Aorta (tissue), 5 donors: ENCODE measurements at regions not wholly inside any gene's neighbourhood (a gene's known extent, or its start where the extent isn't known, plus 50 kb on each side); places are given as distances from the start of the nearest gene placed in this dataset.
A peak's percentile ranks its signal among the peaks of the same experiment; 100 is the strongest.

Source experiments
- ATAC-seq: fragments of 200-7000 bp; cut with Tn5 transposase; one replicate; pipeline ENCODE4 v1.9.1; 2022; ENCODE audit warnings: moderate library complexity; ENCODE audit not compliant: low FRiP score
- DNase-seq, 2 donors: peaks; one replicate each; pipeline ENCODE4 v3.0.0-alpha.2; 2020
- H3K27ac ChIP-seq, 2 donors: one replicate each; pipeline ENCODE4 v1.5.1; 2013; ENCODE audit warnings: low read length in 2 of 2, mild to moderate bottlenecking in 2 of 2, moderate library complexity in 2 of 2, control low read depth in 1 of 2, inconsistent platforms in 1 of 2, low read depth in 1 of 2
- H3K27me3 ChIP-seq, 2 donors: one replicate each; pipeline ENCODE4 v1.6.1; 2013; ENCODE audit warnings: control low read depth in 1 of 2, low read length in 1 of 2, mild to moderate bottlenecking in 1 of 2, moderate library complexity in 1 of 2; ENCODE audit not compliant: insufficient read depth in 2 of 2, control insufficient read depth in 1 of 2
- H3K36me3 ChIP-seq, 2 donors: one replicate each; pipeline ENCODE4 v1.6.1; 2013; ENCODE audit warnings: control low read depth in 1 of 2, low read length in 1 of 2, mild to moderate bottlenecking in 1 of 2; ENCODE audit not compliant: insufficient read depth in 2 of 2, control insufficient read depth in 1 of 2
- H3K4me1 ChIP-seq, 2 donors: one replicate each; pipeline ENCODE4 v1.6.1; 2013; ENCODE audit warnings: low read length in 2 of 2, control low read depth in 1 of 2, mild to moderate bottlenecking in 1 of 2, moderate library complexity in 1 of 2; ENCODE audit not compliant: insufficient read depth in 2 of 2, control insufficient read depth in 1 of 2
- H3K4me3 ChIP-seq, 2 donors: one replicate each; pipeline ENCODE4 v1.5.1; 2013; ENCODE audit warnings: low read length in 2 of 2, control low read depth in 1 of 2, mild to moderate bottlenecking in 1 of 2
- H3K9me3 ChIP-seq: one replicate; pipeline ENCODE4 v1.6.1; 2013; ENCODE audit warnings: mild to moderate bottlenecking, low read length; ENCODE audit not compliant: control insufficient read depth
- WGBS, 2 donors: extraction: QIAGEN DNeasy Blood & Tissue Kit; methylation state at CpG; one replicate each; pipeline ENCODE4 v1.1.7; 2013; 5-methylcytosine and 5-hydroxymethylcytosine counted together
- intact Hi-C, 2 donors: fragments of 100-400 bp; cut with DNase I; formaldehyde crosslinking; loops; one replicate each; pipeline versions ENCODE4 v1.14.2 to v1.15.0; 2022
- donor health status: healthy with polysubstance abuse.
- donor health status: Bipolar disorder and iron deficiency.
- donor health status: DM: no; HTN: no; CAD: no.
- donor health status: DM: no; HTN: no; CAD: no.
- donor health status: DM: yes; HTN: yes; CAD: no.

DNA sequence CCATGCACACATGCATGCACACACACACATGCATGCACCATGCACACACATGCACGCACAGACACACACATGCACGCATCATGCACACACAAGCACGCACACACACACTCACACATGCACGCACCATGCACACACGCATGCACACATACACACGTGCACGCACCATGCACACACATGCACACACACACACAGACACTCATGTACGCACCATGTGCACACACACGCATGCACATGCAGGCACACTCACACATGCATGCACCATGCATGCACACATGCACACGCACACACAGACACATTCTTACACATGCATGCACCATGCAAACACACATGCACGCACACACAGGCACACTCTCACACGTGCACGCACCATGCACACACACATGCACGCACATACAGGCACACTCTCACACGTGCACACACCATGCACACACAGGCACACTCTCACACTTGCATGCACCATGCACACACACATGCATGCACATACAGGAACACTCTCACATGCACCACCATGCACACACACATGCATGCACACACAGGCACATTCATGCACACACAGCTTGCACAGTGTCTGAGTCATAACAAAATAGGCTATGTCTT lies 117.5 kb downstream of the TENT4A start:
- intact Hi-C loops = loop anchor here in 1 of 2 donors (5.0 kb wide), 1 partner anchor 63 kb away; no protein-coding TSS in a partner anchor
- no peaks in the 10 kb centered on the region for H3K36me3 ChIP-seq
- WGBS, 2 donors = 88 to 97% methylated on average over 15 of the region's 15 CpGs

DNA sequence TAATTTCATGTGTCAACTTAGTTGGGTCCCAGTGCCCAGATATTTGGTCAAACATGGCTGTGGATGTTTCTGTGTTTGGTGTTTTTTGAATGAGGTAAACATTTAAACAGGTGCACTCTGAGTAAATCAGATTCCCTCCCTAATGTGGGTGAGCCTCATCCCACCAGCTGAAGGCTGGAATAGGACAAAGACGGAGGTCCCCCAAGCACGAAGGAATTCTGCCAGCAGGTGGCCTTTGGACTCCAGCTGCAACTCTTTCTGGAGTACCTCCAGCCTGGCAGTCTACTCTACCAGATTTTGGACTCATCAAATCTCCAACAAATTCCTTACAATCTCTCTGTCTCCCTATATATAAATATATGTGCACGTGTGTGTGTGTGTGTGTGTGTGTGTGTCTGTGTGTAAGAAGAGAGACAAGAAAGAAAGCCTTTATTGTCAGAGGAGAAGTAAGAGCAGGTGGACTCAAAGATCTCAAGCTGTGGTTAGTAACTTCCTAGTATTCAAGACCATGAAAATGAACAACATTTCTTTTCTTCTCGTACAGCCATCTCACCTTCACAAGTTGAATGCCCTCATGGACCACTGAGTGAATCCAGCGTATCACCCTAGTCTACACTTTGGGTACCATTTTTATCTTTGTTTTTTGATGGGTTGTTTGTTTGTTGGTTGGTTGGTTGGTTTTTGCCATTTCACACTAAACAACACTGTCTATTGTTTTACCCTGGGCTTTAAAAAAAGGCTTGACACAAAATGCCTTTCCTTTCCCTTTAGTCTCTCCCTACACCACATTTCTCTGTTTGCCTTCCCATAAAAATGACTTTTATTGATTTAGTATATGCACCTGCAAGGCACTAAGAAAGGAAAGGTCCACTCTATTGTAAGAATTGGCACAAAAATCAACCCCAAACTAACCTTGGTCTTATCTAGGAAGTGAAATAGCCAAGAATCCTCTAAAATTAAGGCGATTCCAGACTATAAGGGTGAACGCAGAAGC lies 118.7 kb downstream of the TENT4A start:
- H3K4me1 ChIP-seq = peaks cover 4 to 5% of the 10 kb centered on the region in 2 donors
- H3K27me3 ChIP-seq = no peaks in the 10 kb centered on the region
- H3K27ac ChIP-seq = no peak overlapping the region
- no peak overlapping the region for H3K4me3 ChIP-seq
- no peaks in the 10 kb centered on the region for H3K36me3 ChIP-seq
- H3K9me3 ChIP-seq = no peaks in the 10 kb centered on the region
- 65 to 72% methylated on average over 7 of the region's 7 CpGs for WGBS, 2 donors
- DNase-seq (no peak), ATAC-seq (no peak)
- intact Hi-C loops = loop anchor here (2.0 to 5.0 kb wide), 2 partner anchors 65 kb away; no protein-coding TSS in a partner anchor

More for the DNA sequence above, 117.5 kb downstream of the TENT4A start:
- Histone ChIP-seq H3K9me3 (no peaks in the 10 kb centered on the region), H3K4me3 (no peak overlapping the region), H3K27me3 (no peaks in the 10 kb centered on the region), H3K4me1 (peaks cover 4 to 5% of the 10 kb centered on the region in 2 donors), H3K27ac (no peak overlapping the region)
- DNase-seq (no peak), ATAC-seq (no peak)

DNA sequence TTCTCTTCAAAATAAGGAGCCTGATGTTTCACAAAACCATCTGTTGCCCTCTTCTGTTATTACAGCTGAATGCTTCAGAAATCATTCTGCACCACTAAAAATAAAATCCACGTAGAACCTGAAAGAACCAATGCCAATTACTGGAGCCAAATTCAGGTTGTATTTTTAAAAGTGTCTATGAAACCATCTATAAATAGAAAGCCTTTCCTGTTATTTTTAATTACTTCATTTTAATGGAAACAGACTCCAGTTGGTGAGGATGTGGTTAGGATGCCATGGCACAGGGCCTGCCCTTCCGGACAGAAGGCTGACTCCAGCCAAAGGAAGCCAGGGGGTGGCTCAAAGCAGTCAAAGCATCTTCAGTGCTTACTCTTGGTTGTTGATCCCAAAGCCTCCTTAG lies 119.8 kb downstream of the TENT4A start:
- Histone ChIP-seq H3K4me1 (peaks cover 4 to 5% of the 10 kb centered on the region in 2 donors), H3K36me3 (no peaks in the 10 kb centered on the region), H3K4me3 (no peak overlapping the region), H3K27me3 (no peaks in the 10 kb centered on the region), H3K9me3 (no peaks in the 10 kb centered on the region), H3K27ac (no peak overlapping the region)
- DNase-seq = peak in 1 of 2 donors; percentile 78
- WGBS, 2 donors = 0 to 2% methylated on average over 2 of the region's 2 CpGs
- no peak for ATAC-seq
- intact Hi-C loops = loop anchor here (2.0 to 5.0 kb wide), 2 partner anchors 66 kb away; no protein-coding TSS in a partner anchor

- WGBS, 2 donors = 29 to 47% methylated on average over 1 of the region's 1 CpG
- peak overlapping the region in 1 of 2 donors; percentile 24 for H3K27ac ChIP-seq
- no peak overlapping the region for H3K4me3 ChIP-seq
- ATAC-seq = peak; percentile 26
- no peaks in the 10 kb centered on the region for H3K9me3 ChIP-seq
- intact Hi-C loops = loop anchor here (2.0 to 5.0 kb wide), 2 partner anchors 66 to 67 kb away; no protein-coding TSS in a partner anchor
- no peaks in the 10 kb centered on the region for H3K36me3 ChIP-seq
- DNase-seq = peak in 1 of 2 donors; percentile 65
- H3K27me3 ChIP-seq = no peaks in the 10 kb centered on the region
- H3K4me1 ChIP-seq = peaks cover 4 to 5% of the 10 kb centered on the region in 2 donors
These were observed 120.2 kb downstream of the TENT4A start for GRCh38 chr5:6833406-6833805.

DNA sequence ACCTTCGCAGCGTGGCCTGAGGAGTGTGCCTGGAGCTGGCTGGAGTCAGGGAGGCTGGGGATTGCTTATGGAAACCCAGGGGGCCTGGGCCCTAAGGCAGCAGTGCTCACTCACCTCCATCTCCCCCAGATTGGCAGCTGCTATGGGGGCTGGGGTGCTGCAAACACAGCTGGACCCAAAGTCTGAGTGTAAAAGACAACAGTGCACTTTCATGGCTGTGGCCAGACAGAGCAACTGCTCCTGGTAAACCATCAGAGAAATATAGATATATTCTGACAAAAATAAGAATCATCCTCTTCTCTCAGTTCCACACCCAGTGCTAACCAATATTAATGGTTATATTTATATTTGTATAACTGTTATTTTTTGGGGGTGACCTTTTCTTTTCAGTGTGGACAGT lies 123.9 kb downstream of the TENT4A start:
- ATAC-seq (no peak), DNase-seq (no peak)
- Histone ChIP-seq H3K27me3 (no peaks in the 10 kb centered on the region), H3K27ac (no peak overlapping the region), H3K4me3 (no peak overlapping the region), H3K36me3 (no peaks in the 10 kb centered on the region), H3K9me3 (no peaks in the 10 kb centered on the region), H3K4me1 (peaks cover 4 to 5% of the 10 kb centered on the region in 2 donors)
- intact Hi-C loops = no loop called here
- 41 to 96% methylated on average over 2 of the region's 2 CpGs for WGBS, 2 donors

- WGBS, 2 donors = 62 to 67% methylated on average over 9 of the region's 9 CpGs
- H3K36me3 ChIP-seq = no peaks in the 10 kb centered on the region
- ATAC-seq = no peak
- H3K4me3 ChIP-seq = no peak overlapping the region
- intact Hi-C loops = no loop called here
- no peak for DNase-seq
- H3K9me3 ChIP-seq = no peaks in the 10 kb centered on the region
- H3K27me3 ChIP-seq = no peaks in the 10 kb centered on the region
- peaks cover 4 to 5% of the 10 kb centered on the region in 2 donors for H3K4me1 ChIP-seq
- no peak overlapping the region for H3K27ac ChIP-seq
These were observed 124.4 kb downstream of the TENT4A start for GRCh38 chr5:6837519-6838110.

GRCh38 chr5:6838736-6839135 lies 125.5 kb downstream of the TENT4A start:
- Histone ChIP-seq H3K27ac (no peak overlapping the region), H3K36me3 (no peaks in the 10 kb centered on the region), H3K27me3 (no peaks in the 10 kb centered on the region), H3K9me3 (no peaks in the 10 kb centered on the region), H3K4me1 (no peaks in the 10 kb centered on the region), H3K4me3 (no peak overlapping the region)
- ATAC-seq (no peak), DNase-seq (no peak)
- WGBS, 2 donors = 53 to 66% methylated on average over 6 of the region's 6 CpGs
- intact Hi-C loops = no loop called here

- Histone ChIP-seq H3K27me3 (no peaks in the 10 kb centered on the region), H3K4me3 (no peak overlapping the region), H3K27ac (no peak overlapping the region), H3K36me3 (no peaks in the 10 kb centered on the region), H3K4me1 (no peaks in the 10 kb centered on the region), H3K9me3 (no peaks in the 10 kb centered on the region)
- DNase-seq (no peak), ATAC-seq (no peak)
- intact Hi-C loops = no loop called here
- WGBS, 2 donors = 46 to 56% methylated on average over 7 of the region's 7 CpGs
These were observed 127.0 kb downstream of the TENT4A start for GRCh38 chr5:6840136-6840793.
